ENCODE measurements at regions not wholly inside any gene's neighbourhood (a gene's known extent, or its start where the extent isn't known, plus 50 kb on each side); places are given as distances from the start of the nearest gene placed in this dataset.
"Not testable (repeated sequence)": the region's sequence is repeated elsewhere in the genome, so short reads cannot be mapped to it uniquely, and the experiment has no call there.

DNA sequence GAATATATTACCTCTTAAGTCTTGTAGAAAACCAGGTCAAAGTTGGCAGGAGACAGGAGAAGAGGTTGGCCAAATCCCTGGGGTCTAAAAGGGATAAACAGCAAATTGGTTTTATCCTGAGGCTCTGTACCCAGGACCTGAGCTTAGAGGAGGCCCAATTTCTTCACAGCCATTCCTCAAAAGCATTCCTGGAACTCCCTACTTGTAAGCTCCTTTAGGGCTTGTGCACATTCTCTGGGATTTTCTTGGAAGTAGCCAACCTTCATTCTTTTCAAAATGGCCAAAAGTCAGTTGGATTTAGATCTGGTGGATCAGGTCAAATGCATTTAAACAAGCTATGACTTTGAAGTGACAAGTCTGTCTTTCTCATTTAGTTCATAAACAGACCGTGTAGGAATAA, 152.1 kb upstream of the PLXNC1 start:
- TF ChIP-seq CTCF (IDR thresholded peaks at IDR 0.05; ENCODE audit: low read depth, low read length) = no peak

GRCh38 chr12:94001691-94002090, 146.7 kb upstream of the PLXNC1 start:
- CTCF ChIA-PET = no interaction called here

More for the DNA sequence above, 152.1 kb upstream of the PLXNC1 start:
- ChIA-PET CTCF (interaction anchor here (0.7 to 0.9 kb wide), 2 partner anchors 229 to 427 kb away, joined by 3 to 4 read pairs; no protein-coding TSS in a partner anchor), POLR2A (no interaction called here)
- H3K27ac ChIP-seq (ENCODE audit: low read depth, low read length) = no peak overlapping the region
- H3K27me3 ChIP-seq (ENCODE audit: control insufficient read depth, insufficient read depth, low read length) = no peaks in the 10 kb centered on the region
- H3K9me3 ChIP-seq (ENCODE audit: control insufficient read depth, insufficient read depth, low read length) = no peaks in the 10 kb centered on the region
- DNase-seq (ENCODE audit: low read depth, low spot score) = no peak
- no peak overlapping the region for H3K4me3 ChIP-seq (ENCODE audit: low read depth, low read length)

GRCh38 chr12:94002925-94003324, 145.5 kb upstream of the PLXNC1 start:
- H3K27me3 ChIP-seq (ENCODE audit: control insufficient read depth, insufficient read depth, low read length); H3K4me3 ChIP-seq (ENCODE audit: low read depth, low read length); H3K27ac ChIP-seq (ENCODE audit: low read depth, low read length); DNase-seq (ENCODE audit: low read depth, low spot score); POLR2A ChIA-PET; H3K9me3 ChIP-seq (ENCODE audit: control insufficient read depth, insufficient read depth, low read length): not testable (repeated sequence)
- CTCF ChIA-PET = interaction anchor here (0.9 kb wide), 1 partner anchor 44 kb away, joined by 3 read pairs; no protein-coding TSS in a partner anchor

More at GRCh38 chr12:94001691-94002090, 146.7 kb upstream of the PLXNC1 start:
- POLR2A ChIA-PET = no interaction called here
- no peak for DNase-seq (ENCODE audit: low read depth, low spot score)
- no peak for TF ChIP-seq CTCF (IDR thresholded peaks at IDR 0.05; ENCODE audit: low read depth, low read length)
- Histone ChIP-seq H3K9me3 (ENCODE audit: control insufficient read depth, insufficient read depth, low read length) (no peaks in the 10 kb centered on the region), H3K4me3 (ENCODE audit: low read depth, low read length) (no peak overlapping the region), H3K27ac (ENCODE audit: low read depth, low read length) (no peak overlapping the region), H3K27me3 (ENCODE audit: control insufficient read depth, insufficient read depth, low read length) (no peaks in the 10 kb centered on the region)

GRCh38 chr12:94007833-94008232, 140.5 kb upstream of the PLXNC1 start:
- POLR2A ChIA-PET; H3K4me3 ChIP-seq (ENCODE audit: low read depth, low read length); H3K9me3 ChIP-seq (ENCODE audit: control insufficient read depth, insufficient read depth, low read length); CTCF ChIA-PET; H3K27me3 ChIP-seq (ENCODE audit: control insufficient read depth, insufficient read depth, low read length); DNase-seq (ENCODE audit: low read depth, low spot score); H3K27ac ChIP-seq (ENCODE audit: low read depth, low read length): not testable (repeated sequence)

DNA sequence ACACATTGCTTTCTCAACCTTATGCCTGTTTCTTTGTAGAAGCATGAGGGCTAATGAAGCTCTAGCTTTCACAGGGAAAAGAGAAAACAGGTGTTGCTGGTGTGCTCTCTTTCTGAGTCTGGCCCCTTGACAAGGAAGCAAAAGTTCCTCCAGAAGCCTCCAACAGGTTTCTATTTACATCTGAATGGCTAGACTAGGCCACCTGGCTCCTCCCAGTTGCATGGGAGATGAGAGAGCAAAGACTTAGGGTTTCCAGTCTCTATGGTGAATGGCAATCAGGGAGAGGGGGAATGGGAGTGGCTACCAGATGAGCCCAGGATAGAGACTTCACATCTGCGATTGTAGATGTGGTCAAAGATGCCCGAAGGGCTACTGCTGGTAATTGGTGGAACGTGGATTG, 138.1 kb upstream of the PLXNC1 start:
- DNase-seq (ENCODE audit: low read depth, low spot score) = no peak
- CTCF ChIA-PET = no interaction called here
- no peak for TF ChIP-seq CTCF (IDR thresholded peaks at IDR 0.05; ENCODE audit: low read depth, low read length)
- POLR2A ChIA-PET = no interaction called here
- H3K4me3 ChIP-seq (ENCODE audit: low read depth, low read length) = no peak overlapping the region
- H3K9me3 ChIP-seq (ENCODE audit: control insufficient read depth, insufficient read depth, low read length) = no peaks in the 10 kb centered on the region
- no peaks in the 10 kb centered on the region for H3K27me3 ChIP-seq (ENCODE audit: control insufficient read depth, insufficient read depth, low read length)
- H3K27ac ChIP-seq (ENCODE audit: low read depth, low read length) = no peak overlapping the region

- Histone ChIP-seq H3K4me3 (ENCODE audit: low read depth, low read length) (no peak overlapping the region), H3K9me3 (ENCODE audit: control insufficient read depth, insufficient read depth, low read length) (peaks cover 6% of the 10 kb centered on the region), H3K27me3 (ENCODE audit: control insufficient read depth, insufficient read depth, low read length) (no peaks in the 10 kb centered on the region), H3K27ac (ENCODE audit: low read depth, low read length) (no peak overlapping the region)
- POLR2A ChIA-PET = no interaction called here
- no peak for TF ChIP-seq CTCF (IDR thresholded peaks at IDR 0.05; ENCODE audit: low read depth, low read length)
- DNase-seq (ENCODE audit: low read depth, low spot score) = no peak
- CTCF ChIA-PET = interaction anchor here (0.6 to 0.9 kb wide), 2 partner anchors 13 to 161 kb away, joined by 4 to 5 read pairs; no protein-coding TSS in a partner anchor
Observed at GRCh38 chr12:94012071-94012470, 136.3 kb upstream of the PLXNC1 start.

Data from AG04450 (cell line).